DMS 273 treated with DMSO at 0.1 percent for 48 hours (cell line): ENCODE measurements at regions not wholly inside any gene's neighbourhood (a gene's known extent, or its start where the extent isn't known, plus 50 kb on each side); places are given as distances from the start of the nearest gene placed in this dataset.

ENCODE experiments used
- DNase-seq: peaks from one replicate; lab custom pipeline; 2025; lab: John Stamatoyannopoulos, UW

DNA sequence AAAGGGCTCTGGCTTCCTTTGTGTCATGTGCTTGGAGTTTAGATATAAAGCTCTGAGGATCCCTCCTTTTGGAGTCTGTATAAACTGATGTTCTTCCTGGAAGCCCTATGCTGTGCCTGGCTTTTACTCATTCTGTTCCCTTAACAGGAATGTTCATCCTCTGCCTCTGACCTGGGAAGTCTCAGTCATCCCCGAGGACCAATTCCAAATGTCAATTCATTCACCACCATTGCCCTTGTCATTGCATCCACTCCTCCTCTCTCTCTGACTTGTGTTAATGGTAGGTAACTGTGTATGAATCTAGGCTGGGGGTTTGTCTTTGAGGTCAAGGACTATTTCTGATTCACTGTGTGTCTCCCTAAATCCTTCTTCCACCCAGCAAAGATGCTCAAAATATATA, 204.2 kb upstream of the CAMK1G start:
- DNase-seq = no peak

DNA sequence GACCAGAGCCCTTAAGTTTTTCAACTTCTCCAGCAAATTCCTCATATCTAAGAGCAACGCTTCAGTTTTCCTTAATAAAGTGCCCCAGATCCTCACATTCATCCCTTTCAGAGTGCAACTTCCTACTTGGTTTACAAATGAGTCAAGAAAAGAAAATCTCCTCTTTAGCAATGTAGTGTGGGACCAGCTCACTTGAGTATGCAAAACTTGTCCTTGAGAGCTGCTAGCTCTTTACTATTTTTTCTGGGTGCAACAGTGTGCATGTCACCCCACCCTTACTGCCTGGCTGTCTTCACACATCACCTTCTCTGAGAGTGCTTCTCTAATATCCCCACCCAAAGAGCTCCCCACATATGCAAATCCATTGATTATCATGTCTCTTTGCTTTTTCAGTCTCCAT, 203.1 kb upstream of the CAMK1G start:
- no peak for DNase-seq

- DNase-seq = no peak
These were observed 201.0 kb upstream of the CAMK1G start for GRCh38 chr1:209382231-209383100.

DNA sequence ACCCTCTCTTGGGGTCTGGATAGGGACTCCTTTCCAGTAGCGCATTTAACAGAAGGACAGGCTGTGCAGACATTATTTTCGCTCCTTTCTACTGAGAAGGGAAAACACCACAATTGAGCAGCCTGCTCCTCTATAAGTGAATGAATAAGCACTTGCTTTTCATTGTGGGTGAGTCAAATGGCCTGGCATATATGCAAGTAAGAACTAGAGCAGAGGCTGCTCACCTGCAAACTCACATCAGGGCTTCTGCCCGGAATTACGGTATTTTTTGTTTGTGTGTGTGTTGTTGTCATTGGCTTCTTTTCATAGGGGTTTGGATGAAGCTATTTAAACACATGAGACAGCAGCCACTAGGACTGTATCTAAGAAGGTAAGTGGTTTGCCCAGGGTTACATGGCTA, 200.1 kb upstream of the CAMK1G start:
- DNase-seq = no peak

- DNase-seq = no peak
These were observed 199.4 kb upstream of the CAMK1G start for GRCh38 chr1:209383907-209384709.

DNA sequence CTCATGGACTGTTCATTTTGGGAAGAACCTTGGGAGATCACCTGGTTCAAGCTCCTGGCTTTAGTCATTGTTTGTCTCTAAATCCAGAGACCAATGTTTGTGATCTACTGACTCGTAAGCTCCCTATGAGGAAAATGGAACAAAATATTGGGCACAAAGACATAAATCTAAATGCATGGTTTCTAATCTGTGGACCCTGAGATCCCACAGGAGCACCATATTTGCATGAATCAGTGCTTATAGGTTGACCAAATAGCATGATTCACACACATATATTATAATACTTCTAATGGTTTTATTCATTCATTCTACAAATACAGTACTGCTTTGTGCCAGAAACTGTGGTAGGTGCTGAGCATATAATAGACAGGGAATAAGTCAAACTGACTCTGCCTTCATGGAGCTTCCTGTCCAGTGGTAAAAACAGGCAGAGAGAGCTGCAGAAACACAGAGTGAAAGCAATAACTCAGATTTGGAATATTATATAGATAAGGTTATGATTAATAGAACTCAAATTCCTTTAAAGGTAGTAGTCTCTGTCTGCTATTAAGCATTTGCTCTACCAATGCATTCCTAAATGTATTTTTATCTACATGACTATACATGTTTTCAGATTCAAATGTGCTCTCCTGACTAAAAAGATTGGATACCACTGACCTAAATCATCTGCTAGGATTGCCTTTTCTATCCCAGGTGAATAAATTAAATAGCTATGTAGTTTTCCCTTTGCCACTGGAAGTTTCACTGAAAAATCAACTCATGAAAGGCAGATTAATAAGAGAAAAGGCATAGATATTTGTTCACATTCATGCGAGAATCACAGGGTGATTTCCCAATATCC, 198.6 kb upstream of the CAMK1G start:
- DNase-seq = no peak

GRCh38 chr1:209386156-209386555, 197.4 kb upstream of the CAMK1G start:
- DNase-seq = no peak

- DNase-seq = no peak
These were observed 196.1 kb upstream of the CAMK1G start for GRCh38 chr1:209387271-209387968.

GRCh38 chr1:209387969-209388329, 195.6 kb upstream of the CAMK1G start:
- DNase-seq = no peak

DNA sequence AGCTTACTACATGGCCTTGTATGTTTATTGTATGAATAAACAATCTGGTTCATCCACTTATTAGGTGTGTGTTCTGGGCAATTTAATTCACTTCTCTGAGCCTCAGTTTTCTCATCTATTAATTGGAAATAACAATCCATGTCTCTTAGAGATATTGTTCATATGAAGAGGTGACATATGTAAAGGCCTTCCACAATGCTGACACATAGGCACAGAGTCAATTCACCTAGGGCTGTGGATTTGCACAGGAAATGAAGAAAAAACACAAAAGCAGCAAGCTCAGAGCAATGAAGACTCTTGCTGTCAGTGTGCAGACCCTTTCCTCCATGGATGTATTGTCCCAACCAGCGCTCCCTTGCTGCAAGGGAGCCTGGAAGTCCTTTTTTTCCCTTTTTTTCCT, 195.2 kb upstream of the CAMK1G start:
- no peak for DNase-seq

GRCh38 chr1:209389258-209389657, 194.3 kb upstream of the CAMK1G start:
- no peak for DNase-seq

GRCh38 chr1:209389975-209390374, 193.5 kb upstream of the CAMK1G start:
- no peak for DNase-seq

GRCh38 chr1:209390764-209391163, 192.8 kb upstream of the CAMK1G start:
- DNase-seq = no peak

DNA sequence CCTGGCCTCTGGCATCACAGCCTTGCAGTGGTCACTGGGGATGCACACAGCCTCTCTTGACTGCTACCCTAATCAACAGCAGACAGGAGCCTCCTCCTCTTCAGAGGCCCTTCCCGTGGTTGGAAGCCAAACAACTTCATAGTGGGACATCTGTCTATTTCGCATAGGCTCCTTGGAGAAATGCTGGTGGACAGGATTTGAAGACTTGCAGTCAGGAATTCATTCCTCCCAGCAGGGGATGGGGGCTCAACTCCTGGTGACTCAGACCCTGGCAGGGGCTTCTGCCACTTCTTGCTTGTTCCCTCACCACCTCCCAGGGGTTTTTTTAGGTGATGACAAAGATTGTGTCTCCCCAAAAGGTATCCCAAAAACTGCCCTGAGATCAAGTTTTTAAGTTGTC, 191.7 kb upstream of the CAMK1G start:
- DNase-seq = no peak

DNA sequence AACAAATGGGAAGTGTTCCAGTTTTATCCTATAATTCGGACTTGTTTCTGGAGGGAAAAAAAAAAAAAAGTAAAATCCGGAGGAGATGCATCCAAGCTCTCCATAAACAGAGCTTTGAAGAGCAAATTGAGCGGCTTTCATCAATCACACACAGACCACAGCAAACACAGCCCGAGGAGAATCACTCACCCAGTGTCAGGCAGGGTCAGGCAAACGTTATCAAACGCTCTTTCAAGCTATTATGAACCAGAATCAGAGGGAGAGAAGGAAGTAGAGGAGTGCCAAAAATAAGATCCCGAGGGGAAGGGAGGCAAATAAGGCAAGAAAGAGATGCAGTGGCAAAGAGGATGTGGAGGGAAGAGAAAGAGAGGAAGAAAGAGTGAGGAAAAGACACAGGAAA, 188.3 kb upstream of the CAMK1G start:
- no peak for DNase-seq

DNA sequence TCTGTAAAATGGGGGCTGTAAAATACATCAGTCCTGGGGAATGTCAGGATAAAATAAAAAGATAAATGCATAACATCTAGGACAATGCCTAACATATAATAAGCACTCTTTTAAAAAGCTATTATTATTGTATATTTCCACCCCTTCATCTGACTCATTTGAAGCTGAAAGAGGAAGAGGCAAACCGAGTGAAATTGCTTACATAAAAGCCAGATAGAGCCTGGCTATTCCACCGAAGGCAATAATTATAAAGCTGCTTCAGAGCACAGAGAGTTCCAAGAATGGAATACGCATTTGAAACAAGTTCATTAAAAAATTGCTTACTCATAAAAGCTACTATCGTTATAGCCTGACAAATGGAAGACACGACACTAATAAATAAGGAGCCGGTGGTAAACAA, 186.1 kb upstream of the CAMK1G start:
- no peak for DNase-seq

GRCh38 chr1:209397910-209398309, 185.6 kb upstream of the CAMK1G start:
- DNase-seq = no peak

GRCh38 chr1:209398313-209398991, 185.1 kb upstream of the CAMK1G start:
- DNase-seq = no peak

GRCh38 chr1:209399800-209400199, 183.7 kb upstream of the CAMK1G start:
- no peak for DNase-seq

- no peak for DNase-seq
These were observed 182.9 kb upstream of the CAMK1G start for GRCh38 chr1:209400351-209401220.
